ENCODE measurements at regions not wholly inside any gene's neighbourhood (a gene's known extent, or its start where the extent isn't known, plus 50 kb on each side); places are given as distances from the start of the nearest gene placed in this dataset.
A peak's percentile ranks its signal among the peaks of the same experiment; 100 is the strongest.
"Not testable (repeated sequence)": the region's sequence is repeated elsewhere in the genome, so short reads cannot be mapped to it uniquely, and the experiment has no call there.

- Histone ChIP-seq H3K4me1 (ENCODE audit: insufficient read depth, low read length) (peaks cover 12% of the 10 kb centered on the region), H3K27me3 (ENCODE audit: insufficient read depth, low read length) (no peaks in the 10 kb centered on the region), H3K9ac (ENCODE audit: low read depth, low read length) (no peak overlapping the region), H3K4me3 (ENCODE audit: low read length) (no peak overlapping the region), H3K36me3 (ENCODE audit: insufficient read depth, low read length) (no peaks in the 10 kb centered on the region), H3K9me3 (ENCODE audit: insufficient read depth, low read depth, low read length) (no peaks in the 10 kb centered on the region), H3K27ac (ENCODE audit: low read depth, low read length) (no peak overlapping the region)
- 94% methylated on average over 1 of the region's 3 CpGs for WGBS
These were observed 1030.0 kb upstream of the PRR20A start for GRCh38 chr13:56110751-56111150.

GRCh38 chr13:56134524-56134923 is 1006.2 kb upstream of the PRR20A start:
- no peak overlapping the region for H3K27ac ChIP-seq (ENCODE audit: low read depth, low read length)
- WGBS: 95% methylated on average over 3 of the region's 3 CpGs
- 0 out of 2 replicates have a peak, but pooled peaks cover 2% of the 10 kb centered on the region for H3K9me3 ChIP-seq (ENCODE audit: insufficient read depth, low read depth, low read length)
- no peak overlapping the region for H3K4me3 ChIP-seq (ENCODE audit: low read length)
- no peaks in the 10 kb centered on the region for H3K36me3 ChIP-seq (ENCODE audit: insufficient read depth, low read length)
- H3K27me3 ChIP-seq (ENCODE audit: insufficient read depth, low read length): no peaks in the 10 kb centered on the region
- H3K4me1 ChIP-seq (ENCODE audit: insufficient read depth, low read length): no peaks in the 10 kb centered on the region
- no peak overlapping the region for H3K9ac ChIP-seq (ENCODE audit: low read depth, low read length)

GRCh38 chr13:56166864-56167263 is 973.9 kb upstream of the PRR20A start:
- Histone ChIP-seq H3K9me3 (ENCODE audit: insufficient read depth, low read depth, low read length) (no peaks in the 10 kb centered on the region), H3K36me3 (ENCODE audit: insufficient read depth, low read length) (no peaks in the 10 kb centered on the region), H3K4me3 (ENCODE audit: low read length) (peak overlapping the region; percentile 17; the same call in 1 of the 2 replicates), H3K9ac (ENCODE audit: low read depth, low read length) (peak overlapping the region; percentile 3; the same call in 1 of the 2 replicates), H3K27ac (ENCODE audit: low read depth, low read length) (peak overlapping the region; percentile 82), H3K27me3 (ENCODE audit: insufficient read depth, low read length) (no peaks in the 10 kb centered on the region), H3K4me1 (ENCODE audit: insufficient read depth, low read length) (peaks cover 3% of the 10 kb centered on the region; the same call in 1 of the 2 replicates)
- 60% methylated on average over 2 of the region's 2 CpGs for WGBS

GRCh38 chr13:56168581-56168980 is 972.1 kb upstream of the PRR20A start:
- Histone ChIP-seq H3K4me3 (ENCODE audit: low read length) (no peak overlapping the region), H3K9me3 (ENCODE audit: insufficient read depth, low read depth, low read length) (no peaks in the 10 kb centered on the region), H3K27me3 (ENCODE audit: insufficient read depth, low read length) (no peaks in the 10 kb centered on the region), H3K27ac (ENCODE audit: low read depth, low read length) (no peak overlapping the region), H3K4me1 (ENCODE audit: insufficient read depth, low read length) (peaks cover 3% of the 10 kb centered on the region; the same call in 1 of the 2 replicates), H3K9ac (ENCODE audit: low read depth, low read length) (no peak overlapping the region), H3K36me3 (ENCODE audit: insufficient read depth, low read length) (no peaks in the 10 kb centered on the region)
- 83% methylated on average over 2 of the region's 2 CpGs for WGBS

- H3K4me1 ChIP-seq (ENCODE audit: insufficient read depth, low read length): no peaks in the 10 kb centered on the region
- H3K36me3 ChIP-seq (ENCODE audit: insufficient read depth, low read length): no peaks in the 10 kb centered on the region
- no peak overlapping the region for H3K4me3 ChIP-seq (ENCODE audit: low read length)
- WGBS: 94% methylated on average over 2 of the region's 2 CpGs
- H3K27ac ChIP-seq (ENCODE audit: low read depth, low read length): no peak overlapping the region
- H3K9ac ChIP-seq (ENCODE audit: low read depth, low read length): no peak overlapping the region
- no peaks in the 10 kb centered on the region for H3K27me3 ChIP-seq (ENCODE audit: insufficient read depth, low read length)
- H3K9me3 ChIP-seq (ENCODE audit: insufficient read depth, low read depth, low read length): no peaks in the 10 kb centered on the region
These were observed 967.4 kb upstream of the PRR20A start for GRCh38 chr13:56173346-56173745.

- WGBS: 93% methylated on average over 3 of the region's 3 CpGs
- H3K9ac ChIP-seq (ENCODE audit: low read depth, low read length): no peak overlapping the region
- no peaks in the 10 kb centered on the region for H3K27me3 ChIP-seq (ENCODE audit: insufficient read depth, low read length)
- H3K4me1 ChIP-seq (ENCODE audit: insufficient read depth, low read length): no peaks in the 10 kb centered on the region
- H3K4me3 ChIP-seq (ENCODE audit: low read length): no peak overlapping the region
- no peaks in the 10 kb centered on the region for H3K9me3 ChIP-seq (ENCODE audit: insufficient read depth, low read depth, low read length)
- H3K27ac ChIP-seq (ENCODE audit: low read depth, low read length): no peak overlapping the region
- no peaks in the 10 kb centered on the region for H3K36me3 ChIP-seq (ENCODE audit: insufficient read depth, low read length)
These were observed 958.1 kb upstream of the PRR20A start for GRCh38 chr13:56182598-56182997.

GRCh38 chr13:56187331-56187730 is 953.4 kb upstream of the PRR20A start:
- Histone ChIP-seq H3K9ac (ENCODE audit: low read depth, low read length) (no peak overlapping the region), H3K36me3 (ENCODE audit: insufficient read depth, low read length) (no peaks in the 10 kb centered on the region), H3K27me3 (ENCODE audit: insufficient read depth, low read length) (no peaks in the 10 kb centered on the region), H3K9me3 (ENCODE audit: insufficient read depth, low read depth, low read length) (no peaks in the 10 kb centered on the region), H3K4me1 (ENCODE audit: insufficient read depth, low read length) (no peaks in the 10 kb centered on the region), H3K4me3 (ENCODE audit: low read length) (no peak overlapping the region), H3K27ac (ENCODE audit: low read depth, low read length) (no peak overlapping the region)
- WGBS: 97% methylated on average over 15 of the region's 15 CpGs

GRCh38 chr13:56188582-56188981 is 952.1 kb upstream of the PRR20A start:
- H3K9ac ChIP-seq (ENCODE audit: low read depth, low read length); H3K4me1 ChIP-seq (ENCODE audit: insufficient read depth, low read length); H3K9me3 ChIP-seq (ENCODE audit: insufficient read depth, low read depth, low read length); H3K4me3 ChIP-seq (ENCODE audit: low read length); H3K27ac ChIP-seq (ENCODE audit: low read depth, low read length); H3K36me3 ChIP-seq (ENCODE audit: insufficient read depth, low read length); H3K27me3 ChIP-seq (ENCODE audit: insufficient read depth, low read length): not testable (repeated sequence)
- WGBS: 96% methylated on average over 6 of the region's 6 CpGs

GRCh38 chr13:56189439-56189838 is 951.3 kb upstream of the PRR20A start:
- Histone ChIP-seq H3K36me3 (ENCODE audit: insufficient read depth, low read length) (no peaks in the 10 kb centered on the region), H3K27me3 (ENCODE audit: insufficient read depth, low read length) (no peaks in the 10 kb centered on the region), H3K9ac (ENCODE audit: low read depth, low read length) (no peak overlapping the region), H3K4me1 (ENCODE audit: insufficient read depth, low read length) (no peaks in the 10 kb centered on the region), H3K4me3 (ENCODE audit: low read length) (no peak overlapping the region), H3K27ac (ENCODE audit: low read depth, low read length) (no peak overlapping the region), H3K9me3 (ENCODE audit: insufficient read depth, low read depth, low read length) (no peaks in the 10 kb centered on the region)
- 83% methylated on average over 1 of the region's 1 CpG for WGBS

GRCh38 chr13:56189978-56190377 is 950.7 kb upstream of the PRR20A start:
- no peak overlapping the region for H3K9ac ChIP-seq (ENCODE audit: low read depth, low read length)
- no peak overlapping the region for H3K4me3 ChIP-seq (ENCODE audit: low read length)
- H3K27ac ChIP-seq (ENCODE audit: low read depth, low read length): no peak overlapping the region
- WGBS: 92% methylated on average over 5 of the region's 5 CpGs
- H3K9me3 ChIP-seq (ENCODE audit: insufficient read depth, low read depth, low read length): no peaks in the 10 kb centered on the region
- H3K4me1 ChIP-seq (ENCODE audit: insufficient read depth, low read length): no peaks in the 10 kb centered on the region
- no peaks in the 10 kb centered on the region for H3K36me3 ChIP-seq (ENCODE audit: insufficient read depth, low read length)
- H3K27me3 ChIP-seq (ENCODE audit: insufficient read depth, low read length): no peaks in the 10 kb centered on the region

GRCh38 chr13:56198350-56198749 is 942.4 kb upstream of the PRR20A start:
- Histone ChIP-seq H3K36me3 (ENCODE audit: insufficient read depth, low read length) (no peaks in the 10 kb centered on the region), H3K4me1 (ENCODE audit: insufficient read depth, low read length) (peaks cover 22% of the 10 kb centered on the region), H3K9ac (ENCODE audit: low read depth, low read length) (no peak overlapping the region), H3K27me3 (ENCODE audit: insufficient read depth, low read length) (no peaks in the 10 kb centered on the region), H3K27ac (ENCODE audit: low read depth, low read length) (no peak overlapping the region), H3K4me3 (ENCODE audit: low read length) (no peak overlapping the region), H3K9me3 (ENCODE audit: insufficient read depth, low read depth, low read length) (no peaks in the 10 kb centered on the region)
- 95% methylated on average over 1 of the region's 1 CpG for WGBS

GRCh38 chr13:56201834-56202233 is 938.9 kb upstream of the PRR20A start:
- 32% methylated on average over 2 of the region's 2 CpGs for WGBS
- peak overlapping the region; percentile 68 for H3K27ac ChIP-seq (ENCODE audit: low read depth, low read length)
- H3K4me1 ChIP-seq (ENCODE audit: insufficient read depth, low read length): peaks cover 22% of the 10 kb centered on the region
- no peaks in the 10 kb centered on the region for H3K27me3 ChIP-seq (ENCODE audit: insufficient read depth, low read length)
- no peaks in the 10 kb centered on the region for H3K9me3 ChIP-seq (ENCODE audit: insufficient read depth, low read depth, low read length)
- H3K9ac ChIP-seq (ENCODE audit: low read depth, low read length): no peak overlapping the region
- H3K36me3 ChIP-seq (ENCODE audit: insufficient read depth, low read length): no peaks in the 10 kb centered on the region
- no peak overlapping the region for H3K4me3 ChIP-seq (ENCODE audit: low read length)
